ENCODE measurements at regions not wholly inside any gene's neighbourhood (a gene's known extent, or its start where the extent isn't known, plus 50 kb on each side); places are given as distances from the start of the nearest gene placed in this dataset.
"Not testable (repeated sequence)": the region's sequence is repeated elsewhere in the genome, so short reads cannot be mapped to it uniquely, and the experiment has no call there.

DNA sequence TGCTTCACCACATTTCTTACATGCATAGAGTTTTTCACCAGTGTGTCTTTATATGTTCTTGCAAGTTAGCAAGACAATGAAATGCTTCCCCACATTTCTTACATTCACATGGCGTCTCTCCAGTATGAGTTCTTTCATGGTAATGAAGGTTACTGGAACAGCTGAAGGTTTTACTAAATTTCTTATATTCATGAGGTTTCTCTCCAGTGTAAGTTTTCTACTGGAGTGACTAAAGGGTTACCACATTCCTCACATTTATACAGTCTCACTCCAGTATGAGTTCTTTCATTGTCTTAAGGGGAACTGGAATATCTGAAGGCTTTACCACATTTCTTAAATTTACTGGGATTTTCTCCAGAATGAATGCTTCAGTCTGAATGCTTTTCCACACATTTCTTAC is 350.3 kb downstream of the MAT2B start:
- Histone ChIP-seq H3K27me3 (no peaks in the 10 kb centered on the region), H4K20me1 (no peaks in the 10 kb centered on the region), H3K9ac (no peak overlapping the region), H3K4me1 (no peaks in the 10 kb centered on the region), H3K4me3 (no peak overlapping the region), H3K9me3 (peaks cover 24% of the 10 kb centered on the region), H3K27ac (no peak overlapping the region), H3K36me3 (no peaks in the 10 kb centered on the region), H3K4me2 (no peak overlapping the region)
- TF ChIP-seq Cebpa-rat (IDR thresholded peaks at IDR 0.05) = no peak

DNA sequence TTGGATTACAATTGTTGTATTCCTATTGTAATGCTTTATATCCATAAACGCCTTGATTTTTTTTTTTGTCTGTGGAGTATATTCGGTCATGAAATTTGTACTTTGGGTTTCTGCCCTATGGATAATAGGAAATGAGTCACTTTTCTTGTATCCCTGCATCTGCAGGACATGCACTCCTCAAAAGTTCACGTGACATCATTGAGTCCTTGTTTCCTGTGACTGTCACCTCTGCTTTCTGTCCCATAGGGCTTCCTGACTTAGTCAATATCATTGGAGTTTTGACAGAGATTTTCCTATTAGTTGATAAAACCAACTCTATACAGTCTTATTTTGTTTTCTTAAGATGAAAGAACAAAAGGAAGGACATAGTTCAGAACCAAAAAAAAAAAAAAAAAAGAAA is 356.3 kb downstream of the MAT2B start:
- Histone ChIP-seq H3K4me3 (no peak overlapping the region), H3K4me1 (no peaks in the 10 kb centered on the region), H3K27ac (no peak overlapping the region), H3K36me3 (no peaks in the 10 kb centered on the region), H3K4me2 (no peak overlapping the region), H3K9ac (no peak overlapping the region), H3K27me3 (no peaks in the 10 kb centered on the region), H3K9me3 (peaks cover 6% of the 10 kb centered on the region; the same call in 1 of the 2 replicates), H4K20me1 (no peaks in the 10 kb centered on the region)
- no peak for TF ChIP-seq Cebpa-rat (IDR thresholded peaks at IDR 0.05)

DNA sequence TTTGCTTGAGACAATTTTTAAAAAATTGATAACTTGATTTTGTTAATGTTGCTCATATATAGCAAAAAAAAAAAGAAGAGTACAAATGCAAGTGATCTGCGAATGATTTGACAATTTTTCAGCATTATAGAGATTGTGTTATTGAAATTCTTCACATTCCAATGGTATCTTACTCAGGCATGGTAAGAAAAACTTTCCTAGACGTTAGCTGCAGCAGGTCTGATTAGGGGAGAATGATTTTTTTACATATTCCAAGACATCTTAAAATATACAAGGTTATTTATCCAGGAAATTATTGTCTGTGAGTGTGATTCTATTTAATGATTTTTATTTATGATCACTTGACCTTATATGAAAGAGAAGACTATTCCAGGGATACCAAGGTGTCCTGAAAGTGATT is 361.9 kb downstream of the MAT2B start:
- no peaks in the 10 kb centered on the region for H4K20me1 ChIP-seq
- TF ChIP-seq Cebpa-rat (IDR thresholded peaks at IDR 0.05) = no peak
- H3K9me3 ChIP-seq = no peaks in the 10 kb centered on the region
- no peaks in the 10 kb centered on the region for H3K36me3 ChIP-seq
- H3K4me1 ChIP-seq = no peaks in the 10 kb centered on the region
- no peak overlapping the region for H3K9ac ChIP-seq
- H3K4me3 ChIP-seq = no peak overlapping the region
- H3K4me2 ChIP-seq = no peak overlapping the region
- no peak overlapping the region for H3K27ac ChIP-seq
- H3K27me3 ChIP-seq = no peaks in the 10 kb centered on the region

DNA sequence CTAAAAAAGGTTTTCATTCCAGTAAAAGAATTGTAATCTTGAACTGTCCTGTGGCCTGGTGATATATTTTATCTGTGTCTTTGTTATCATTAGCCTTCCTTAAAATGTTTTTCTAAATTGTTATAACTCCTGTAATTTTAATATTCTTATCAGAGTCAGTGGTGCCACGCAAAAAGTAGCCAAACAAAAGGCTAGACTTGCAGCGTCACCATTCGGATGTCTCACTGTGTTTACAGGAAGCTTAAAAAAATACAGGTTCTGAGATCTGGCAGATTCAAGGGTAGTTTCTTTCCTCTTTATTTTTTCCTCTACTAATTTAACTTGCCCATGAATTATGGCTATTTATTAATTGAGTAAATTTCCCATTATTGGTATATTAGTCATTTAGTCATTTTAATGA is 362.3 kb downstream of the MAT2B start:
- Histone ChIP-seq H3K4me1 (no peaks in the 10 kb centered on the region), H3K4me2 (no peak overlapping the region), H3K4me3 (no peak overlapping the region), H3K36me3 (no peaks in the 10 kb centered on the region), H3K27me3 (no peaks in the 10 kb centered on the region), H3K9me3 (no peaks in the 10 kb centered on the region), H4K20me1 (no peaks in the 10 kb centered on the region), H3K9ac (no peak overlapping the region), H3K27ac (no peak overlapping the region)
- TF ChIP-seq Cebpa-rat (IDR thresholded peaks at IDR 0.05) = no peak

DNA sequence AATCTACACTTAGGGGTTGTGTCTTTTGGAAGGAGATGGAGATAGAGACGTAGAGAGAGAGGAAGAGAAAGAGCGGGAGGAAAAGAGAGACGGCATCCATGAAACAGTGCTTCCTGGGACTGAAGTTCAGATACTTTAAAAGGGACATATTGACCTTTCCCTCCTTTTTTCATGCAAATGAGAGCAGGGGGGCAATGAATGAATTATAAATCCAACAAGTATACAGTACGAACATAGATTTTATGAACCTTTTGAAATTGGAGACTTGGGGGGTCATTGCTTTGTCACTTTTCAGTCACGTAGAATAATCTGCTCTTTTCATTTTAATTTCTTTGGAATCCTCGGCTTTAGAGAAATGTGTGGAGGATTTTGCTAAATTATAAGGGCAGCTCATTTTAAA is 364.2 kb downstream of the MAT2B start:
- no peak overlapping the region for H3K9ac ChIP-seq
- H4K20me1 ChIP-seq = no peaks in the 10 kb centered on the region
- no peaks in the 10 kb centered on the region for H3K27me3 ChIP-seq
- H3K4me2 ChIP-seq = no peak overlapping the region
- H3K27ac ChIP-seq = no peak overlapping the region
- H3K4me3 ChIP-seq = no peak overlapping the region
- H3K4me1 ChIP-seq = peaks cover 5% of the 10 kb centered on the region
- H3K9me3 ChIP-seq = no peaks in the 10 kb centered on the region
- no peak for TF ChIP-seq Cebpa-rat (IDR thresholded peaks at IDR 0.05)
- no peaks in the 10 kb centered on the region for H3K36me3 ChIP-seq

DNA sequence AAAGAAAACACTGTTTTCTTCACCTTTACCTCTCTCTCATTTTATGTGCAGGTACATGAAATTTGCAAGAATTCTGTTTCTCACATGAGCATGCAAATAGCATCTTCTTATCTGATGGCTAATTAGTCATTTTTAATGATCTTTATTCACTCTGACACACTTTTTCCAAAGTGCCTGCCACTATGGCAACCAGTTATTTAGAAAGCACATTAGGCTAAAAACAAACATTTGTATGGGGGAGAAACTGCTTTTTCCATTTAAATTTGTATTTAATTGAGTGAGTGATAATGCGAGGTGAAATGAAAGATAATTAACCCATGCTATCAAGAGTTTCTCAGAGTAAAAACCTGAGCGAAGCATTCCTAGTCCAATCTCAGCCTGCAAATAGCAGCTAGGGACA is 365.0 kb downstream of the MAT2B start:
- no peak overlapping the region for H3K4me3 ChIP-seq
- H3K4me1 ChIP-seq = peaks cover 9% of the 10 kb centered on the region
- H3K36me3 ChIP-seq = no peaks in the 10 kb centered on the region
- H3K4me2 ChIP-seq = no peak overlapping the region
- H3K9me3 ChIP-seq = no peaks in the 10 kb centered on the region
- no peak overlapping the region for H3K9ac ChIP-seq
- no peaks in the 10 kb centered on the region for H4K20me1 ChIP-seq
- no peaks in the 10 kb centered on the region for H3K27me3 ChIP-seq
- TF ChIP-seq Cebpa-rat (IDR thresholded peaks at IDR 0.05) = no peak
- no peak overlapping the region for H3K27ac ChIP-seq

DNA sequence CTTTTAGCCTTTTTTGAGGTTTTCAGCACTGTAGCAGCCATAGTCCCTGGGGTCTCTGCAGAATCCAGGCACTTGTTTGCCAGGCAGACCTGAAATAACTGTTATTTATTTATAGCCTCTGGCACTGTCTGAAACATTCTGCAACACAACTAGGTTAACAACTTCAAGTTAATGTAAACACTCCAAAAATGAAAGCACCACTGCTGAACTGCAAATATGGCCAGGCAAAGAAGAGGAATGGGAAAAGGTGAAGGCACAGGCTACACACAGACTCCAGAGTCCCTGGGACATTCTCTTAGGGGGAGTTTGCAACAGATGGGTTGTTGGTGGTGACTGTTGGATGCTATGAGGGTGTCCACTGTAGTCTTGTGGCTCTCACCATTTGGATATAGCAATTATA is 369.0 kb downstream of the MAT2B start:
- H3K27me3 ChIP-seq = no peaks in the 10 kb centered on the region
- no peak overlapping the region for H3K9ac ChIP-seq
- peak overlapping the region; percentile 29 for H3K4me2 ChIP-seq
- H3K4me1 ChIP-seq = peaks cover 9% of the 10 kb centered on the region
- H4K20me1 ChIP-seq = no peaks in the 10 kb centered on the region
- H3K4me3 ChIP-seq = no peak overlapping the region
- H3K36me3 ChIP-seq = no peaks in the 10 kb centered on the region
- TF ChIP-seq Cebpa-rat (IDR thresholded peaks at IDR 0.05) = no peak
- no peaks in the 10 kb centered on the region for H3K9me3 ChIP-seq
- H3K27ac ChIP-seq = no peak overlapping the region

DNA sequence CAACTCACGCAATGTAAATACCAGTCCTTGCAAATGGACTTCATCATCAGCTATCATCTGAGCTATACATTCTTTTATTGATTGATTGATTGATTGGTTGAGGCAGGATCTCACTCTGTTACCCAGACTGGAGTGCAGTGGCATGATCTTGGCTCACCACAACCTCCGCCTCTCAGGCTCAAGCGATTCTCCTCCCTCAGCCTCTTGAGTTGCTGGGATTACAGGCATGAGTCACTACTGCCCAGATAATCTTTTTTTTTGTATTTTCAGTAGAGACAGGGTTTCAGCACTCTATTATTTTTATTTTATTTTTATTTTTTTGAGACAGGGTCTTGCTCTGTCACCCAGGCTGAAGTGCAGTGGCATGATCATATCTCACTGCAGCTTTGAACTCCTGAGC is 369.5 kb downstream of the MAT2B start:
- H3K9me3 ChIP-seq, H3K27me3 ChIP-seq, H3K9ac ChIP-seq, H3K4me3 ChIP-seq, H3K4me2 ChIP-seq, H4K20me1 ChIP-seq, H3K27ac ChIP-seq, H3K36me3 ChIP-seq, H3K4me1 ChIP-seq: not testable (repeated sequence)

DNA sequence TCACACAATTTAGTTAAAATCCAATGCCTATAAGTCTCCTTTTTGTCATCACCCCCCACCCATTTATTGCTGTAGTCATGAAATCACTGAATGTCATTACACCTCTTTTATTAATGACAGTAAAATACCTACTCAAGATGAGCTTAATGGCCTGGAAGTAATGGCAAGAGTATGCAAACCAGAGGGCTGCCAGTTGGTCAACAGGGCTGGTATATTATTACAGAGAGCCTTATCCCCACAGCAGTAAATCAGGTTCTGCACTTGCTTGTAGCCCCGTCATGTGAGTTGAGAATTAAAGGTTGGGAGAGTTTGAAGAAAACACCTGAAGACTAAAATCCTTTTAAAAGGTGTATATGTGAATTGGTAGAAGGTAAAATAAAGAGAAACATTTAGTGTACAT is 372.4 kb downstream of the MAT2B start:
- H3K4me3 ChIP-seq = no peak overlapping the region
- no peaks in the 10 kb centered on the region for H3K27me3 ChIP-seq
- no peak for TF ChIP-seq Cebpa-rat (IDR thresholded peaks at IDR 0.05)
- H3K9me3 ChIP-seq = no peaks in the 10 kb centered on the region
- no peak overlapping the region for H3K27ac ChIP-seq
- H3K4me1 ChIP-seq = peaks cover 9% of the 10 kb centered on the region
- no peak overlapping the region for H3K9ac ChIP-seq
- no peak overlapping the region for H3K4me2 ChIP-seq
- no peaks in the 10 kb centered on the region for H4K20me1 ChIP-seq
- no peaks in the 10 kb centered on the region for H3K36me3 ChIP-seq

DNA sequence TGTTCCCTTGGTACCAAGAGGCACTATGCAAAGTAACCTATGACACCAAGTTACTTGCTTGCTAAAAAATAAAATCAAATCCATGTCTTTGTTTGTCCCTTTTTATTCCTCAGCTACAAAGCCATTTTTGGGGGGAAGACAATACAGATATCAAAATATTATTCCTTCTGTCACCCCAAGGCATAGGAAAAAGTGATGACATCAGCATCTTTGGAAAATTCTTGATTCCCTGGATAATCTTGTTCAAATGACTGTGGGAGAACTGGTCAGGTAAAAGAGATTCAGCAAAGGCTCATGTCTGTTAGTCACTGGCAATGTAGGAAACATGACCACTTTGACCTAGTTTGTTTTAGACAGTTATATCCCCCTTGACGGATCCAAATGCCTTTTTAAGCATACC is 373.1 kb downstream of the MAT2B start:
- no peak overlapping the region for H3K27ac ChIP-seq
- no peak overlapping the region for H3K4me3 ChIP-seq
- H4K20me1 ChIP-seq = no peaks in the 10 kb centered on the region
- H3K4me2 ChIP-seq = no peak overlapping the region
- peaks cover 9% of the 10 kb centered on the region for H3K4me1 ChIP-seq
- no peaks in the 10 kb centered on the region for H3K9me3 ChIP-seq
- H3K36me3 ChIP-seq = no peaks in the 10 kb centered on the region
- no peak overlapping the region for H3K9ac ChIP-seq
- H3K27me3 ChIP-seq = no peaks in the 10 kb centered on the region
- TF ChIP-seq Cebpa-rat (IDR thresholded peaks at IDR 0.05) = no peak

DNA sequence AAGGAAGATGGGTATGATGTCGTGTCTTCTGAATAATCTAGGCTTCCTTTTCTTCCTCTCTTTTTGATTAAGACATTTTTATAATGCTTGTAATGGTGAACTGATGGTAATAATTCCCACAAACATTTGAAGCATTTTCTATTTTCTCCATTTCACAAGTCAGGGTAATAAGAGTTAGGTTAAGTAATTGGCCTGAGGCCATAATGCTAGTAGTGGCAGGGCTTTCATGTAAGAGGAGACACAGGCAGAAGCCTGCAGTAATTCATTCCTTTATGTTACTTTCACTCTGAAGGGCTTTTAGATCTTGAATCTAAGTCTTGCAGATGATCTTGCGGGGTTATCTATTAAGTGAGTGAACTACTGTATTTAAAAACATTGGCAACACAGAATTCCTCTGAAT is 374.9 kb downstream of the MAT2B start:
- no peaks in the 10 kb centered on the region for H3K27me3 ChIP-seq
- no peak overlapping the region for H3K4me3 ChIP-seq
- no peaks in the 10 kb centered on the region for H3K9me3 ChIP-seq

More for the DNA sequence above, 374.9 kb downstream of the MAT2B start:
- Histone ChIP-seq H3K27ac (no peak overlapping the region), H3K4me1 (no peaks in the 10 kb centered on the region), H3K4me2 (no peak overlapping the region), H3K9ac (no peak overlapping the region), H4K20me1 (no peaks in the 10 kb centered on the region), H3K36me3 (no peaks in the 10 kb centered on the region)
- no peak for TF ChIP-seq Cebpa-rat (IDR thresholded peaks at IDR 0.05)
